ENCODE measurements at regions not wholly inside any gene's neighbourhood (a gene's known extent, or its start where the extent isn't known, plus 50 kb on each side); places are given as distances from the start of the nearest gene placed in this dataset.
"Not testable (repeated sequence)": the region's sequence is repeated elsewhere in the genome, so short reads cannot be mapped to it uniquely, and the experiment has no call there.

DNA sequence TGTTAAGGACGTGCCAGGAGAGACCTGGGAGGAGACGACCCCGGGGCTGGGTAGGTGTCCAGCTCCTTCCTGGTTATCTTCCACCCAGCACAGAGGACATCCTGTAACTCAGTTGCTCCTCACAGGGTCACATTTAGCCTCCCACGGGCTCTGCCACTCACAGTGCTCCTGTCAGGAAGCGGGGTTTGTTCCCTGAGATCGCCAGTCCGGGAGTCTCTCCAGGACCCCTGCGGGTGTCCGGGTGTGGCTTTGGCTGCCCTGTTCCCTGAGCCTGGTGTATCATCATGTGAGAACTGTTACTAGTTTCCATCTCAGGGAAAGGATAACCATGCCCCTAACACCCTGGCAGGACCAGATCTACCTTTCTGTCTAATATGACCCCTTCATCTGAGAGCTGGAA is 158.2 kb upstream of the RUNX1 start:
- no peak for DNase-seq

DNA sequence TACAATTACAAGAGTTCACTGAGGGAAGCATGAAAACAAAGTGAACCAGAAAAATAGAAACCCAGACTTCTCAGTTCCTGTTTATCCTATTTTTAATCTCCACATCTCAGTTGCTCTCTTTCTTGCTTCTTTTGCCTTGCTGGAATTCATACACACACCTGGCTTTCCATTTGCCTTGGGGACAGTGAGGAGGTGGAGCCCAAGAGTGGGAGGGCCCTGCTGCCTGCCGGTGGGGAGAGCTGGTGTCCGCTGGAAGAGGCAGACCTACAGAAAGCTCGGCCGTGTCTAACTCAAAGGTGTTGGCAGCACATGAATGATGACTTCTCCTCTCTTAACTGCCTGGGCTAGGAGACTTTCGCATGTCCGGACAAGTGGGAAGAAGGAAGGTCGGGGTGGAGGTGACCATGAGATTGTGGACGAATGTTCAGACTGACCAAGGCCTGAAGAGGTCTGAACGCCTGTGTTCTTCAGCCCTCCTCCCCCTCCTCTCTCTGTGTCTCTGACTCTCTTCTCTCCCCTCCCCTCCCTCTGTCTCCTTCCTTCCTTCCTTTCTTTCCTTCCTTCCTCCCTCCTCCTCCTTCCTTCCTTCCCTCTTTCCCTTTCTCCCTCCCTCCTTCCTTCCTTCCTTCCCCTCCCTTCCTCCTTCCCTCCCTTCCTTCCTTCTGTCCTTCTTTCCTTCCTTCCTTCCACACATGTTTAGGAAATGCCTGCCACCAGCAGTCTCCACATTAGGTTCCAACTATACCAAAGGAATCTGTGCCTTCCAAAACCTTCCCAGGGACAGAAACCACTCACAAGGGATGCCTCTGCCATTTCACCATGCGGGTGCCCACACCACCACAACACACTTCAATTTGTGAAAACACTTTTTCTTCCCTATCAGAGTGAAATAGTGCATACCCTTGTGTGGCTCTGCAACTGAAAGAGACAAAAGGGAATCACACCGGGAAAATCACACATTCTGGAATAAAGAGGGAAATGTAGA is 157.3 kb upstream of the RUNX1 start:
- no peak for DNase-seq

DNA sequence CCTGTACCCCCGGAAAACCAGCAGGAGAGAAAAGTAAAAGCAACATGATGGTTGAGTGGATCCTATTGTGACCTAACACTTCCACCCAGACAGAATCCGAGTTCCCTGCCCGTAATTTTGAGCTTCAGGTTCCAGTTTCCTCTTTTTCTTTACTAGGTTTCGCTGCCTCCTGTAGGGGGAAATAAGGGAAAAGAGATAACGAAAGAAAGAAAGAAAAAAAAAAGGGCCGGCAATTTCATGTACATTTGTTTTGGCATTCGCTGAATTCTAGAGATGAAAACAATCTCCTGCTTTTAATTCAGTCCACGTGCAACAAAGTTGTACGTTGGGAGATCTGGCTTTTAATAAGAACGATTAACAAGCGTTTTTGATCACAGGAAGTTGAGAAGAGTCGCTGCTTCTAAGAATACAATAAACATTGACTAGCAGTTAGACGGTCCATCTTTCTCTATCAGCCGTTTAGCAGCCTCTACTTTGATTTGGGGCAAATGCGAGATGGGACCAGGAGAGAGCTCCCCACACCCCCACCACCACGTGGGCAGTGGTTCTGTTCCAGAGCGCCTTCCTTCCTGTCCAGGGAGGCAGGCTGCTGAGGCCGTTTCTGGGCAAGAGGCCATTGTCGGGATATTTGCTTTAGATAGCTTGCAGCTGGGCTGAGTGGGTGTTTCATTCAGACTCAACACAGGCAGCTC is 155.9 kb upstream of the RUNX1 start:
- DNase-seq, result no peak

DNA sequence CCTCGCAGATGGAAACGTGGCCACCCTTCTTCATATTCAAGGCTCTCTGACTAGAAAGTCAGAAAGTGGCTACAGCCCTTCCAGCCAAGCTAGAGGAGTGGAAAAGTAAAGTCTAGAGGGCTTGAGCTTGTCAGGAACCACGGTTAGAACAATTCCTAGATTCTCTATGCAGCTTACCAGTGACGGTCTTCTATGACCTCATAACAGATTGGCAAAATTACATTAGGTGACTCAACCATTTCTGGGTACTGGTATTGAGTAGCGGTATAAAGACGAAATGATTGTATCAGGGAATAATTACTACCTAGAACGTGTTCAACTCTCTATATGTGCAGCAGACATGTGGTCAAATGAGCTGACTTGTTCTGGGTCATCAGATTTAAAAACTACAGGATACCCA is 155.0 kb upstream of the RUNX1 start:
- DNase-seq, result no peak

DNA sequence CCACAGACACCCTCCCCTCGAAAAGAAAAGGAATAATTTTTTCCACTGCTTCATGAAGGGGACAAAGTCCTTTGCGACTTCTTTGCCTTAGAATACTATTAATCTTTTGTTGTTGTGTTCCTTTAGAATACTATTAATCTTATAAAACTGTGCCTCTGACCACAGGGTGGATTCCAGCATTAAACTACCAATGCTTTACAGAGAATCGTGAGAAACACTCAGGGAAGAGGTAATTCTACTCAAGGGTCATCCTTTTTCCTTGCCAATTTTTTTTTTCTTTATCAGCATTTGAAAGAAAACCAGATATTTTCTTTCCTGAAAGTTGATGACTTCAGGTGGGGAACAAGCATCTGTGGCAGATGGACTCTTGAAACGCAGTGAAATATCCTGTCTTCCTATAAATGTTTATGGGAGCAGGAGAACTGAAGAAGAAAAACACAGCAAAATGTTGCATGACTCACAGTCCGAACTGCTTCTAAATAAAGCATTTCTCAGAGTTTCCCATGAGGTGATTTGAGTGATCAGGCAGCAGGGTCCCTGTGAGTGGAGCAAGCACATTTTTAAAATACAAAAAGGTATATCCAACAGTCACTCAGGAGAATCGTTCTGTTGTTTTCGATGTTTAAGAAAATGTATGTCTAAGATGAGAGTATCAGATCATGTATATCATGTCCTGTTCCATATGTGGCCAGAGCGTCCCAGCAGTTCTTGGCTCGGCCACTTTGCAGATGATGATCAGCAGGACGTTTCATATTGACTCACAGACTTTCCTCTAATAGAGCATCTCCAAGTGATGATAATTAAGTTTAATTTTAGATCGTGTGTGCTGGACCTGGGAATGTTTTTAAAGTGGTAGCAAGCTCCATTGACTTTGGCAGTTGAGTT is 154.2 kb upstream of the RUNX1 start:
- DNase-seq, result no peak

DNA sequence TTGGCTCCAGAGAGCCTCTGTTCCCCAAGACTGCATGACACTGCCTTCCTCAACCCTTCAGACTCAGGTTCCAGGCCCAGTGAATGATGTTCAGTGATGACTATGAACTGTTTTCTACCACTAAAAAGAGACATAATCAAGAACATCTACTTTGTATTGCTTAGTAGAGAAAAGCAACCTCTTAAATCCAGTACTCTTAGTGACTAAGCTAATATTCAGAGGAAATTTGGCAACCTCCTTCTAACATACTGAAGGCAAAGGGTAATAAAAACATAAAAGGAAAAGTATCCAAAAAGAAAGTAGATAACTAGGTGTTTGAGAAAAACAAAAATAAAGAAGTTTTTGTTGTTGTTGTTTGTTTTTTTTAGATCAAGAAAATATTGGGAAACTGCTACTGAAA is 153.3 kb upstream of the RUNX1 start:
- DNase-seq, result no peak

DNA sequence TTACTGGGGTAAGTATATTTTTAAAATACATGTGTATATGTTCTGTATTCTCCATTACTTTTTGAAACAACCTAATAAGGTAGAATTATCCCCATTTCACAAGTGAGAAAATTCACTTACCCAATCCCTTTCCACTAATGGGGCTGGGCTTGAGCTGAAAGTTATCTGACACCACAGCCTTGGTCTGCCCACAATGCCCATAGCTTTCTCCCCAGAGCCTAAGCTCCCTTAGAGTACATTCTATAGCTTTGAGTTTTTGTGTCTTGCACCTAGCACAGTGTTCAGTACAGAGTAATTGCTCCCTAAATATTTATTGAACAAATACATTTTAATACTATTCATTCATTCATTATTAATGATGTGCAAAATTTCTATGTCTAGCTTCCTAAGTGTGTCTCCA is 152.7 kb upstream of the RUNX1 start:
- no peak for DNase-seq

DNA sequence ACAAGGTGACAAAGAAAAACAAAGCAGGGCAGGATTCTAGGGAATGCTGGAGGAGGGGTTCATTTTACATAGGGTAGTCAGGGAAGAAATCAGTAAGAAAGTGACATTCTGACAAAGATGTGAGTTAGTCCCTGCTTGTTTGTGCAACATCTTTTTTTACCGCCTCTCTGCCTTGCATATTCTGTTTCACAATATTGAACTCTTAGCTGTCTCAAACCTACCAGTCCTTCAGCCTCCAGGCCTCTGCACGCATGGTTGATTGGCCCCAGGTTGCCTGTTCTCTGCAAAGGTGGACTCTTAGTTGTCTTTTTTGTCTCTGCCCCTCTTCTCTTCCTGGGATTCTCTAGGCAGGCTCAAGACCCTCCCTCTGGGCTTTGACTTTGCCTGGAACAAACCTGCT is 152.2 kb upstream of the RUNX1 start:
- no peak for DNase-seq

DNA sequence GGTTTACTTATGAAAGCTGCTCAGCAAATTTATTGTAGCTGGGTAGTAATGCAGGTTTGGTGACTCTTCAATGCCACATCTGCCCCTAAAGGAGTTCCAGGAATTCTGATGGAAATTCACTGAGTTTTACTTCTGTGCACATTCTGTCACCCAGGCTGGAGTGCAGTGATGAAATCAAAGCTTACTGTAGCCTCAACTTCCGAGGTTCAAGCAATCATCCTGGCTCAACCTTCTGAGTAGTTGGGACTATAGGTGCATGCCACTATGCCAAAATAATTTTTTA is 150.6 kb upstream of the RUNX1 start:
- DNase-seq, result no peak

DNA sequence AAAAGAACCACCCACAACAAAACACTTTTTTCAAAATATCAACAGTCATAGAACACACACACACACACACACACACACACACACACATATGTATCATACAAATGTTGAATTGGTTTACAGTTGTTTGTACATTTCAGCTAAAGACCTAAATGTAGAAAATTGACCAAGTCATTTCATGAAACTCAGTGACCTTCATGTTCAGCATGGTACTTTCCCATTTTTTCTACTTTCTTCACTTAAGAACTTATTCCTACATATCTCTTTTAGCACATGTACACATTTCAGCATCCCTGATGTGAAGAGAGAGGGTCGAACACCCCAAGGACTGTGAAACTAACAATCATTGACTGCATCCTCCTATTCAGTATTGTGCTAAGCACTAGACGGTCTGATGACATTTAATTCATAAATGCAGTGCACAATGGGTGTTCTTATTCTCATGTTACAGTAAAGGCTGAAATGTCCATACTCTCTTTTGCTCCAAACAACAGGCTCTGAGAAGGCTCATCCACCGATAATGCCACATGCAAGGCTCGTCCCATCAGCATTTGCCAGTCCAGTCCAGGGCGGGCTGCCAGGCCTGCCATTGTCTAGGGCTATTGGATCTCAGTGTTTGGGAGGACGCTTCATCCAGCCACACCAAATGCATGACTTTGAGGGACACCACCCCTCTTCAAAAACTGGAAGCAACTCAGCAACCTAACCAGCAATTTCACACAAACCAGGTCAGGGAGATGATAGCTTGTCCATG is 150.1 kb upstream of the RUNX1 start:
- DNase-seq, result no peak

DNA sequence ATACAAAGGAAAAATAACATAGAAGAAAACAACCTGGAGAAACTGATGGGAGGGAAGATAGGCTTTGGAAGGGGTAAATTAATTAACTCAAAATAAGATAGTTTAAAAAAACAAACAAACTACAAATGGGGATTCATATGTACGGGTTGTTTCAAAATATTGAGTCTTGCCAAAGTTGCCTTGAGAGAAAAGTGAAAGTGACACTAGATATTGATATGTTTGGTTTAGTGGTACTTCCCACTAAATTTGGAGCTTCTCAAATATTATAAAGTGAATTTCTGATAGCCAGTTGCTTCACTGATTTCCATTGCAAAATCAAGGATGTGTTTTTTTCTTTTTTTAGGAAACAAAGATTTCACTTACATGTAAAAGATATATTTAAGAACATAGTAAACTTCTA is 149.5 kb upstream of the RUNX1 start:
- no peak for DNase-seq

DNA sequence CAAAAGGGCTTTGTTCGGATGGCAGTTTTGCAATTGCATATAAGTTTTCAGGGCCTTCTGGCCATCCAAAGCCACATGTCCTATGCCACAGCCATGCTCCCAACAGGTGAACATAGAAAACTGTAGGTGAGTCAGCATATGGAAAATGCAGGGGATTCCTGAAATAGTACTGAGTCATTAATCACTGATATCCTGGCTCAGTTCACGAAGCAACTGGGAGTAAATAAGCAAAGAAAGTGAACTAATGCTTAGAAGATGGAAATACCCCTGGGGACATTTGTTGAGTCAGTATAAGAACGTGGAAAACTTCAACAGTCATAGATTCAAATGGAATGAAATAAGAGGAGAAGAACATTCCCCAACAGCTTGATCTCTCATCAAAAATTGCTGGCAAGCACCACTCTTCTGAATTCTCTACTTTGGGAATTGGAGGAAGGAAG is 148.9 kb upstream of the RUNX1 start:
- DNase-seq, result no peak

DNA sequence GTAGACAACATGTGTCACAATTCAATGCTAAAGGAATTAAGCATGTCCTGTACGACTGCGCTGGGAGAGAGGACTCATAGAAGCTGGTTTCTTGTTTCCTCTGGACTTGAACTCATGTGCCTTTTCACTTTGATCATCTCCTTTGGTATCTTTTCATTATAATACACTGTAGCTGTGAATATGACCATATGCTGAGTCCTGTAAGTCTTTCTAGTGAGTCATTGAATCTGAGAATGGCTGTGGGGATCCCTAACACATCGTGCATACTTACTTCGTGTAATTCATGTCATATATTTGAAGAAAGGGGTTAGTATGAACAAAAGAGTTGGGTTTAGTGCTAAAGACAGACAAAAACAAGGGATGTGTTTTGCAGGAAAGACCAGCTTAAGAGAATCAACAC is 148.1 kb upstream of the RUNX1 start:
- no peak for DNase-seq

DNA sequence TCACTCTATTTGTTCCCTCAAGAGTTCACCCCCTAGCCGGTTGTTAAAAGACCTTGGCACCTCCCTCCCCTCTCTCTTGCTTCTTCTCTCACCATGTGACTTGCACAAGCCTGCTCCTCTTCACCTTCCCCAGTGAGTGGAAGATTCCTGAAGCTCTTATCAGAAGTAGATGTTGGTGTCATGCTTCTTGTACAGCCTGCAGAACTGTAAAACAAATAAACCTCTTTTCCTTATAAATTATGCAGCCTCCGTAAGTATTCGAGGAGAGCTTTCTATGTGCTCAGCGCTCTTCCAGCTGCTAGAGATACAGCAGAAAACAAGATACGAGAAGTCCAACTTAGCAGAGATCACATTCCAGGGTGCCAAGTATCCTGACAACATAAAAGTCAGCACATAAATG is 147.0 kb upstream of the RUNX1 start:
- no peak for DNase-seq

DNA sequence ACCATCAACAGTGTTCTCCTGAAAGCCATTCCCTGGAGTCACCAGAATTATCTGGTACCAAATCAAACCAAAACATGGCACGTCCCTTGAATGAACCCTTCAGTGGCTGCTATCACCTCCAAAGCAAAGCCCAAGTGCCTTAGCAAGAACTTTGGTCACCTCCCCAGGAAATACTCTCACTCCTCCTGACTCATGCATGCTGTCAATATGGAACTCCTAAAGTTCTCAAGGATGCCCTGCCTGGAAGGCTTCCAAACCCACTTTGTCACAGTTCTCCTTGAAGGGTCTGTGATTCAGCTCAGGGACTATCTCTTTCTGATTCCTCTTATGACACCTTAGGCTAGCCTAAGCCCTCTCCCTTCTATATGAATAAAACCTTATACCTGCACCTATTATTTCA is 146.1 kb upstream of the RUNX1 start:
- DNase-seq, result no peak

DNA sequence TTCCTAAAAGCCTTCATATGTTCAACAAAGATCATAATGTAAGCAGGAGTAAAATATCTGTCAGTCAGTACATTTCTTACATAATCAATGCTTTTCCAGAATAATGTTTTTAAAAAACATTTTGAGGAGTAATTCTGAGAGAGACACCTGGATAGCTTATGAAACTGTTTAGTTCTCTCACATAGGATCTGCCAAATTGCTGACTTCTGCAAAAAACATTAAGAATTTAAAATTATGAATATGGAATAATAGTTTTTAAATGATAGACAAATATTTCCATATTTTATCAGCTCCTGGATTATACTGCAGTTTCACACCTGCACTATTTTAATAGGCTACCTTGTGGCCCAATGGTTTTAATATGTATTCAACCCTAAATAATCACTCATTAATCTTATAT is 142.7 kb upstream of the RUNX1 start:
- no peak for DNase-seq

DNA sequence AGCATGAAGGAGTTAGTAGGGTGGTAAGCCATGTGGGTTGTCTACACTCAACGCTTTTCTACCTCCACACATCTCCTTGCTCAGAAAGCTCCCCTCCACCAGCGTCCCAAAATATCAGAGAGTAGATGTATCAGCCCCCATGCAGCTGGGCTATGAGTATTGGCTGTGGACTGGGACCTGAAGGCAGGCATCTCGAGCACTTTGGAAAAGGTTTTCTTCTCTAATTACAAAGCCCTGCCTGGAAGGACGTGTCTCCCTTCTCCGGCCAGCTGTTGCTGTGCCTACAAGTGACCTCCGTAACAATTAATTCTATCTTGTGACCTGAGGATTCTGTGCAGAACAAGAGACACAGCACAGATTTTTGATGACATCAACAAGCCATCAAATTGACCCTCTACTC is 142.0 kb upstream of the RUNX1 start:
- DNase-seq, result no peak

DNA sequence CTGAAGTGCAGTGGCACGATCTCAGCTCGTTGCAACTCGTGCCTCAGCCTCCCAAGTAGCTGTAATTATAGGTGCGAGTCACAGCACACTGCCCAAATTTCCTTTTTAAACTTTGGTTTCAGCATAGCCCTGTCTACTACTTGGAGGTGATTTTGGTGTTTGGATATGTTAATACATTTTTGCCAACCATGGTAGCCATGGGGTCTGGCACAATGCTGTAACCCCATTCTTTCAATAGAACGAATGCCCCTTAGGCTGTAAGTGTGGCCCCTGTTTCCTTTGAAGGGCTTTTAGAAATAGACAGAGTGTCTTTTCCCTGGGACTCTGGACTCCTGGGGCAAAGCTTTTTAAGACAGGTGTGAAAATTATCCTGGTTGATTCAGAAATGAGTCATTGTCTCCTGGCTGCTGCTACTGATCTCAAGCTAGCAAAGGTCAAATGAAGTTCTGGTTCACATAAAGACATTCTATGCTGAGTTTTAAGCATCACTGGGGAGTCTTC is 141.1 kb upstream of the RUNX1 start:
- DNase-seq, result no peak

DNA sequence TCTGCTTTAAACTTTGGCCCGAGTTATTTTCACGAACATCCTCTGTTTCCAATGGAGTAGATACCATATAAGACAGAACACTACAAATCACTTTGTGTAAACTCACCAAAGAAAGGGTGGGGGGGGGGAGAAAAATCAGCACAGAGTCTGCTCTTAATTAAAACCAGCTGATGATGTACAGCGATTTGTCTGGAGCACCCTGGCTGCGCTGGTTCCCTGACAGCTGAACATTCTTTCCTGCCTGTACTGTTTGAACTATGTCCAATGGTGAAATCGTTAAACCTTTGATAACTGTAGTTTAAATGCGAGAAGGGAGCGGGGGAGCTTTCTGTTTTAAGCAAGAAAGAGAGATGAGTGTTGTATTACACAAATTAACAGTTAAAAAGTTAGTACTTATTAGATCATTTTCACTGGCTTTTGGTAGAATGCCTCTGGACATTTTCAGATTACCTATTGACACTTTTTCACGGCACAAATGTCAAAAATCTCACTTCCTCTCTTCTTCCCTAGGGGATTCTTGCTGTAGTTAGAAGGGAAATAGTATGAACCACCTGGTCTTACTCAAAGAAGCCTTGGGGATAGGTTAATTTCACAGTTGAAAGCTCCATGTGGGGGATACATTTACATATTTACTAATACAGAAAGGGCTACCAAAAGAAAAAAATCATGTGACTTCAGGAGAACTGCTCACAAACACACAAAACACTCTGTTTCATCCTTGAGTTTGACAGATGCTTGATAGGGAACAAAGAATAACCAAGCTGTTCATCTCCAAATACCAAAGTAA is 140.2 kb upstream of the RUNX1 start:
- no peak for DNase-seq

DNA sequence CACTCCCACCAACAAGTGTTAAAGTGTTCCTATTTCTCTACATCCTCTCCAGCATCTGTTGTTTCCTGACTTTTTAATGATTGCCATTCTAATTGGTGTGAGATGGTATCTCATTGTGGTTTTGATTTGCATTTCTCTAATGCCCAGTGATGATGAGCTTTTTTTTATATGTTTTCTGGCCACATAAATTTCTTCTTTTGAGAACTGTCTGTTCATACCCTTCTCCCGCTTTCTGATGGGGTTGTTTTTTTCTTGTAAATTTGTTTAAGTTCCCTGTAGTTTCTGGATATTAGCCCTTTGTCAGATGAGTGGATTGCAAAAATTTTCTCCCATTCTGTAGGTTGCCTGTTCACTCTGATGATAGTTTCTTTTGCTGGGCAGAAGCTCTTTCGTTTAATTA is 134.3 kb upstream of the RUNX1 start:
- DNase-seq, result not testable (repeated sequence)

DNA sequence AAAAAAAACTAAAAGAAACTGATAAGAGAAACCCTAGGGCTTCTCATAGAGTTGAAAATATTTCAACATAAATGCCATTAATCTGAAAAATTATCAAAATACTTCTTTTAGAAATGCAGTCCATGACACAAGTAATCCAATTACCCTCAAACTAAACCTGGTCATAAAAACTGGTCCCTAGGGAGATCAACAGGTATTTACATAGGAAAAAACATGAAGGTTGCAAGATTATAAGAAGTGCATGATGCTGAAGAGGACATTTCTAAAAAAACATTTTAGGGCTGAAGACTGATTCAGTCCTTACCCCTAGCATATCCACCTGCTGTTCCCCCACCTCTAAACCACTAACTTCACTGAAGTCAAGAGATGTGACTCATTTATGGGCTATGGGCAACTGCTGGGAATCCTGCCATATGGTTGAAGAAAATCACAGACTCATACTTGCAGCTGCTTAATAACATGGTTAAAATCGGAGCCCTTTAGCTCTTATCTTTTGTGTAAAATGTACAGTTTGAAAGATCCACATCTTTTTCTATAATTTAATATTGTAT is 131.0 kb upstream of the RUNX1 start:
- DNase-seq, result peak; percentile 33
